ENCODE measurements at regions not wholly inside any gene's neighbourhood (a gene's known extent, or its start where the extent isn't known, plus 50 kb on each side); places are given as distances from the start of the nearest gene placed in this dataset.

- DNase-seq (ENCODE audit: low read depth): peak; percentile 61
These were observed 74.6 kb upstream of the NPAS1 start for GRCh38 chr19:46944918-46945628.

GRCh38 chr19:46945694-46946489 is 73.7 kb upstream of the NPAS1 start:
- no peak for DNase-seq (ENCODE audit: low read depth)

GRCh38 chr19:46946611-46947238 is 72.9 kb upstream of the NPAS1 start:
- DNase-seq (ENCODE audit: low read depth): no peak

DNA sequence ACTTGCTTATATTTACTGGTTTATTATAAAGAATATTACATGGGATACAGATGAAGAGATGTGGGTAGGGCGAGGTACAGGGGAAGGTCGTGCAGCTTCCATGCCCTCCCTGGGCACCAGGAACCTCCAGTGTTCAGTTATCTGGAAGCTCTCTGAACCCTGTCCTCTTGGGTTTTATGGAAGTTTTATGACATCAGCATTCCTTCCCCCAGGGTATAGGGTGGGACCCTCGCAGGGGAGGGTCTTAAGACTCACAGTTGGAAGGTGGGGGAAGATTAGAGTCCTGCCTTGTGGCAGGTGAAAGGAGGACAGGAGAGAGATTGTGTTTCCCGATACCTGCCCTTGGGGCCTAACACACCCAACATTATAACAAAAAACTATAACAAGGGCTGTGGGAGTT is 71.8 kb upstream of the NPAS1 start:
- no peak for DNase-seq (ENCODE audit: low read depth)

GRCh38 chr19:46950526-46951170 is 69.0 kb upstream of the NPAS1 start:
- no peak for DNase-seq (ENCODE audit: low read depth)

DNA sequence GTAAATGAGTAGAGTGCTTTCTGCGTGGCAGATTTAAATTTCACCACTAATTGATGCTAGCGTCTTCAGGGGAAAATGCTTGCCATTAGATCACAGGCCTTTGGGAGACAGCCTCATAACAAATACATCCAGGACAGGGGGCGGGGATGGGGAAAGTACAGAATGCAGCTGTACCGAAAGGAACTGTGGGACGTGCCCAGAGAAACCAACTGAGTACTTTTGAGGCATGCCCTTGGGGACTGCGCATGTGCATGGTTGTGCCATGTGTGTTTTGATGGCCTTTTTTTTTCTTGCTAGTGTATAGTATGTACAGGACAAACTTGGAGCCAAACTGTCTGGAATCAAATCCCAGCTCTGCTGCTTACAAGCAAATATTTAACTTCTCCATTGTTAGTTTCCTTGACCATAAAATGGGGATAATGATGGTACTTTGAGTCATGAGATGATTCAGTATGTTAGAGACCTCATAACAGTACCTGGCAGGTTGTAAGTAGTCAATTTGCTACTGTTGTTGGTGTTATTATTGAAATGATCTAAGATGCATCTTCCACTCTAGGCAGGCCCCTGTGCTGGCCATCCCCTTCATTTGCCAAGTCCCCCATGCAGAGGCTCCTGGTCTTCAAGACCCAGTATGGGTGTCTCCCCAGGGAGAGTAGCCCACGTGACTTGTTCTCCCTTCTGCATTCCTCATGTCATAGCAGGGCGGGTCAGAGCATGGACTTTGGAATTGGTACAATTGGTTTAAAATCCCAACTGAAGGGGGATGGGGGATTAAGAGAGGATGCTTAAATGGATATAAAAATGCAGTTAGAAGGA is 68.3 kb upstream of the NPAS1 start:
- peak; percentile 85 for DNase-seq (ENCODE audit: low read depth)

DNA sequence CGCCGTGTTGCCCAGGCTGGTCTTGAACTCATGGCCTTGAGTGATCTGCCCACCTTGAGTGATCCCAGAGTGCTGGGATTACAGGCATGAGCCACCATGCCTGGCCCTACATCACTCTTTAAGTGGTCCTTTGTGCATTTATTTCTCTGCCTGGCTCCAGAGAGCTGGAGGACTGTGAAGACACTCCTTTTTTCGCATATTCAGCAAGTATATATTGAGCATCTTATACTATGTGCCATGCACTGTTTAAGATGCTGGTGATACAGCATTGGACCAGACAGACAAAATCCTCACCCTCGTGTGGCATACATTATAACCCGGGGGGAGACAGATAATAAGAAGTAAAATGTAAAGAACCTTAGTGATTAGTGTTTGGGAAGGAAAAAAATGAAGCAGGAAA is 66.8 kb upstream of the NPAS1 start:
- no peak for DNase-seq (ENCODE audit: low read depth)

GRCh38 chr19:46953955-46954501 is 65.6 kb upstream of the NPAS1 start:
- no peak for DNase-seq (ENCODE audit: low read depth)

DNA sequence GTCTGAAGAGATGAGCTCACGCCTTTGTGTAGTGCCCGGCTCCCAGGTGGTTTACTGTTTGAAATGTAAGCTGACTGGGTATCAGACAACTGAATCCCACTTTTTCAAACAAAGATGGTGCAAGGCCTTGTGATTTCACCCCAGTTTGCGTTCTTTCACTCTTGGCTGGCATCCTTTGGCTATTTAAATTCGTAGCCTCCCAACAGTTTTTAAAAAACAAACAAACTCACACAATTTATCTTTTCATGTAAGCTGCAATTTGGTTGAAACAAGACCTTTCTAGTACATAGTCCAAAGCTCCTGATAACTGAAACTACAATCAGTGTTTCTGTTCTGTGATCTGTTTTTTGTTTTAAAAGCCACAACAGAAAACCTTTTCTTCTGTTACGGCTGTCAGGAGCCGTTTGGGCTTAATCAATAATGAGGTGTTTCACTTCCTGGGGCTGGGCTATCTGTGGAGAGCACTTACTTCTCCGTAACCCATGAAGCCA is 65.1 kb upstream of the NPAS1 start:
- no peak for DNase-seq (ENCODE audit: low read depth)

DNA sequence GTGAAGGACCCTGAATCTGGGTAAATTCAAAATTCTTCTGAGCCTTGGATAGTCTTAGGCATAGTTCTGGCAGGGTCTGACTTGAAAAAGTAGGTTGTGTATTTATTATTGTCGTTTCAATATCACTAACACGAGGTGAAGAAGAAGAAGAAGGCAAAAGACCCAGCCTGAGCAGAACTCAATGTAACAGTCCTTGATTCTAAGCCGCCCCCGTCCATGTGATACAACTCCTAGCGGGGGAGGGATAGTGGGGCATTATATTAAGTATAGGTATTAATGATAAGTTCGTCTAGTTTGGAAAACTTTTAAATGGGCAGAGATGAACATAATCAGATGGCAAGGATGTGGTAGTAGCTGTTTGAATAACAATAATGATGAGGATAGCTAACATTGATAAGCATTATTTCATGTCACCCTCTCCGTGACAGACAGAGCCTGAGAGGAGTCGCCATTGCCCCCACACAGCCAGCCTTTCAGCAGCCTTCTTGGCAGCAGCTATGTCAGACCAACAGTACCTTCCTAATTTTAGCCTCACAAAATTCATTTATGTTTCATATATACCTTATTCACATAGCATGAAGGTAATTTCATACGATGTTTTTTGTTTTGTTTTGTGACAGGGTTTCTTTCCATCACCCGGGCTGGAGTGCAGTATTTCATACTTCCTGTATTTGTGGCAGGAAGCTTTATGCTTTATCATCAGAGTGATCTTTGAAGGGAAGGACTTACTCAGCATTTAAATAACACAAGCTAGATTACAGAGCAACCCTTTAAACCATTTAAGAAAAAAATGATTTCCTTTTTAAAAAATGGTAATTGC is 64.4 kb upstream of the NPAS1 start:
- DNase-seq (ENCODE audit: low read depth): no peak

- DNase-seq (ENCODE audit: low read depth): no peak
These were observed 63.7 kb upstream of the NPAS1 start for GRCh38 chr19:46955813-46956371.

- no peak for DNase-seq (ENCODE audit: low read depth)
These were observed 61.1 kb upstream of the NPAS1 start for GRCh38 chr19:46958532-46958931.

DNA sequence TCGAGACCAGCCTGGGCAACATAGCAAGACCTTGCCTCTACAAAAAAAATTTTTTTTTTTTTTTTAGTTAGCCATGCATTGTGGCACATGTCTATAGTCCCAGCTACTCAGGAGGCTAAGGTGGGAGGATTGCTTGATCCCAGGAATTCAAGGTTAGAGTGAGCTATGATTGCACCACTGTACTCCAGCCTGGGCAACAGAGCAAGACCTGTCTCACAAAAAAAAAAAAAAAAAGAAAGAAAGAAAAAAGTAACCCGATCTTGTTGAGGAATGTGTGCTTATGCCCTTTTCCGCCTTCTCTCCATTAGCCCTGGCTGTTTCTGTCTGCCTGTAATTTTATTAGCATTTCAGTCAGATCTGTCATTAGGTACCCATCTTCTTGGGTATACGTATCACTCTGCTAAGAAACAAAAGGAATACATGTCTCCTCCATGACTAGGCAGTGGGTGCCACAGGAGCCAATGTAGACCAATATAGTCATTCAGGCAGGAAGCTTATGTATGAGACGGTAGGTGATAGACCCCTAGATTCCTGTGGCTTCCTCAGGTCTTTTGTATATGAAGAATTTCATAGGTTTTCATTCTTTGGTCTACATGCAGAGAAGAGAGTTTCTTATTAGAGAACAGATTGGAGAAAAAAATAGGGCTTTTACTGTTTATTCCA is 59.6 kb upstream of the NPAS1 start:
- no peak for DNase-seq (ENCODE audit: low read depth)

GRCh38 chr19:46962030-46962570 is 57.5 kb upstream of the NPAS1 start:
- no peak for DNase-seq (ENCODE audit: low read depth)

GRCh38 chr19:46963093-46963734 is 56.4 kb upstream of the NPAS1 start:
- peak; percentile 94 for DNase-seq (ENCODE audit: low read depth)

- no peak for DNase-seq (ENCODE audit: low read depth)
These were observed 52.0 kb upstream of the NPAS1 start for GRCh38 chr19:46967578-46968032.
